22Rv1 (cell line): ENCODE measurements at regions not wholly inside any gene's neighbourhood (a gene's known extent, or its start where the extent isn't known, plus 50 kb on each side); places are given as distances from the start of the nearest gene placed in this dataset.

Source experiments
- CTCF ChIP-seq: fragments of 450-650 bp; IDR thresholded peaks from 2 replicates; pipeline ENCODE4 v1.5.1; 2017; ENCODE audit warnings: mild to moderate bottlenecking
- ZFX ChIP-seq: fragments of 450-650 bp; IDR thresholded peaks from 2 replicates; pipeline ENCODE4 v1.6.1; 2017; ENCODE audit warnings: antibody characterized with exemption, borderline replicate concordance

DNA sequence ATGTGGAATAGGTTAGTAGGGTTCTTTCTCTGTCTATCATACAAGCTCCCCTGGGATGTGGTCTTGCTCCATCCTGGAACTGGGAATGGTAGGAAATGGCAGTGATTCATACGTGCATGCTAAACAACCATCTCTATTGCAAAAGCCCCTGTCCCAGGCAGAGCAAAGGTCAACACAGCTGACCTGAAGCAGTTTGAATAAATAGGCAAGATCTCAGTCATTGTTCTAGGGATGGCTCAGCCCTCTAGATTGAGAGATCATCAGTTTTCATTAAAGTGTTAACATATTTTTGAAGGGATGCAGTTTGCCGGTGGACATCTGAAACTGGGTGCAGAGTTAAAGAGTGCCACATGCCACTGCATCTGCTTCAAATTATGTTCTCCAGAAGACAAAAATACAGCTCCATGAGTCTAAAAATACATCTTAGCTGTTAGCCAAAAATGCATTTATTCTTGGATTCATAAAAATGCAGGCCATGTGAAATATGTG, 224.1 kb downstream of the ESM1 start:
- no peak for TF ChIP-seq CTCF
- TF ChIP-seq ZFX, result no peak
